HL-60 (cell line): ENCODE measurements at regions not wholly inside any gene's neighbourhood (a gene's known extent, or its start where the extent isn't known, plus 50 kb on each side); places are given as distances from the start of the nearest gene placed in this dataset.

Experiments used
- CTCF ChIP-seq: IDR thresholded peaks from one replicate; pipeline ENCODE4 v1.5.1; 2011; ENCODE audit warnings: low read length, control low read depth, inconsistent platforms; ENCODE audit not compliant: insufficient read depth
- GABPA ChIP-seq: IDR thresholded peaks from 2 replicates; pipeline ENCODE4 v1.6.1; 2012; ENCODE audit warnings: low read depth
- POLR2AphosphoS5 ChIP-seq: IDR thresholded peaks from 2 replicates; pipeline ENCODE4 v1.6.1; 2012; ENCODE audit warnings: low read depth
- REST ChIP-seq: IDR thresholded peaks from 2 replicates; pipeline ENCODE4 v1.6.1; 2012; ENCODE audit warnings: low read depth; ENCODE audit not compliant: insufficient replicate concordance
- SPI1 ChIP-seq: IDR thresholded peaks from 2 replicates; pipeline ENCODE4 v1.6.1; 2012; ENCODE audit warnings: low read depth, mild to moderate bottlenecking, borderline replicate concordance

- TF ChIP-seq CTCF (no peak), POLR2AphosphoS5 (no peak), GABPA (no peak), REST (no peak), SPI1 (no peak)
These were observed 65.6 kb upstream of the C15orf39 start for GRCh38 chr15:75136118-75136517.
